Activated T-cell treated with anti-CD3 and anti-CD28 coated beads for 48 hours (primary cell): ENCODE measurements at regions not wholly inside any gene's neighbourhood (a gene's known extent, or its start where the extent isn't known, plus 50 kb on each side); places are given as distances from the start of the nearest gene placed in this dataset.
A peak's percentile ranks its signal among the peaks of the same experiment; 100 is the strongest.

Experiments used
- DNase-seq: peaks from one replicate; pipeline ENCODE4 v3.0.0-alpha.2; 2020; ENCODE audit warnings: low read depth

GRCh38 chr14:73800970-73801515 is 50.6 kb upstream of the PTGR2 start:
- no peak for DNase-seq

- DNase-seq, result no peak
These were observed 53.9 kb upstream of the PTGR2 start for GRCh38 chr14:73797543-73798265.

DNA sequence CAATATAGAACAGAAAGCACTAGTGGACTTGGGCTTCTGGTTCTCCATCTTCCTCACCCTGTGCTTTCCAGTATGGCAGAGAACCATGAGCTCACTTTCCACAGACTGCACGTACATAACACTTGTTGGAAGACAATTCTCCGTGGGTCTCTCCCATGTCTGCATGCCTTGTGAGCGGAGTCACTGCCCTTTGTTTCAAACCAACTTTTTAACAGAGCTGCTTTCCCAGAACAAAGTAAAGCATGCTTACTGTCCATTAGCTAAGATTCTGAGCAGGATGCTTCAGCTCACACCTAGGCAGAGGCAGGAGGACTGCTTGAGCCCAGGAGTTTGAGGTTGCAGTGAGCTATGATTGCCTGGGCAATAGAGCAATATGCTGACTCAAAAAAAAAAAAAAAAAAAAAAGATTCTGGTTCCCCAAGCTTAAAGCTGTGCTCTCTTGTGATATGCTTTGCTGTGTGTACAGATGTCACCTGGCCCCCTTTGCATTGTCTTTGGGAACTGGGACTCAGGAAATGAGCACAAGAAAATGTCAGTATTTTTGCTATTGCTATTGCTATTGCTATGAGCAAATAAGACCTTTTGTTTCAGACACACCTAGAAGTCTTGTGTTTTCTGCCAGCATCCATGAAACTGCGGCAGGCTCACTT is 54.6 kb upstream of the PTGR2 start:
- no peak for DNase-seq

- no peak for DNase-seq
These were observed 55.2 kb upstream of the PTGR2 start for GRCh38 chr14:73796415-73796814.

GRCh38 chr14:73795974-73796373 is 55.7 kb upstream of the PTGR2 start:
- DNase-seq, result no peak

DNA sequence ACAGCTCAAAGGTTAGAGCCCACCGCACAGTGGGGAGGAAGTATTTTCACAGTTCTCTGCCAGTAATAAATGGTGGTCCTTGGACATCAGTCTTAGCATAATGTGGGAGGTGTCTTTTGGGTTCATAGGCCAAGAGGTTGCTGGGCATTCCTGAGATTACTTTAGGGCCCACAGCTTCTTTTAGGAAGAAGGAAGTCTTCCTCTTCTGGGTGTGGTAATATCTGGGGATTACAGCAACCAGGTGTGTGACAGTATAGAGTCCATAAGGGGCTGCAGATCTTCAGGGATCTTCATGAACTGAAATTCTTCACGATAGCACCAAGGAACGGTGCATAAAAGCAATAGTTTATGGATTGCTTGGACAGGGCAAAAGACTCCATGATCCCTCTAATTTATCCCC is 56.2 kb upstream of the PTGR2 start:
- DNase-seq, result no peak

DNA sequence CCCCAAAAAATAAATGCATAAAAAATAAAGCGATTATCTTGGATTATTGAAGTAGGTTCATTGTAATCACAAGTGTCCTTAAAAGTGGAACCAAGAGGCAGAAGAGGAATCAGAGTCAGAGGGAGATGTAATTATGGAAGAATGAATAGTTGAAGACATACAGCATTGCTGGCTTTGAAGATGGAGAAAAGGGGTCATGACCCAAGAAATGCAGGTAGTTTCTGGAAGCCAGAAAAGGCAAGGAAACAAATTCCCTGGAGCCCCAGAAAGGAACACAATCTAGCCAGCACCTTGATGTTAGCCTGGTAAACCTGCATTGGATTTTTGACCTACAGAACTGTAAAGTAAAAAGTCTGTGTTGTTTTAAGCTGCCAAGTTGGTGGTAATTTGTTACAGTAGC is 57.5 kb upstream of the PTGR2 start:
- no peak for DNase-seq

DNA sequence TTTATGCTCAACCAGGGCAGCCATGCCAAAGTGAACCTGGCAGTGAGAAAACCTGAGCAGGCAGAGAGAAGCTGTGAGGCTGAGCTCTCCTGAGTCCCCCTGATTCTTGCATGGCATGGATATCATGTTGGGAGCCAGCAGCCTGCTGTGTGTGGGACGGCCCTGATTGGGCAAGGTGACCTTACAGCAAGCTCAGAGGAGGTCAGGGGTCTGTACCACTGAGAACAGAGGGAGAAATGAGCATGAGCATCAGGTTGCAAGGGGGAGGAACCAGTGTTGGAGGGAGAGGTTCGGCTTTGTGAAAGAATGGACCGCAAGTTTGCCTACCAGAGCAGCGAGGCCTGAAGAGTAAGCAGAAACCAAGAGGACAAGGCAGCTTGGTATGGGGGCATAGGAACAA is 59.1 kb upstream of the PTGR2 start:
- DNase-seq, result no peak

DNA sequence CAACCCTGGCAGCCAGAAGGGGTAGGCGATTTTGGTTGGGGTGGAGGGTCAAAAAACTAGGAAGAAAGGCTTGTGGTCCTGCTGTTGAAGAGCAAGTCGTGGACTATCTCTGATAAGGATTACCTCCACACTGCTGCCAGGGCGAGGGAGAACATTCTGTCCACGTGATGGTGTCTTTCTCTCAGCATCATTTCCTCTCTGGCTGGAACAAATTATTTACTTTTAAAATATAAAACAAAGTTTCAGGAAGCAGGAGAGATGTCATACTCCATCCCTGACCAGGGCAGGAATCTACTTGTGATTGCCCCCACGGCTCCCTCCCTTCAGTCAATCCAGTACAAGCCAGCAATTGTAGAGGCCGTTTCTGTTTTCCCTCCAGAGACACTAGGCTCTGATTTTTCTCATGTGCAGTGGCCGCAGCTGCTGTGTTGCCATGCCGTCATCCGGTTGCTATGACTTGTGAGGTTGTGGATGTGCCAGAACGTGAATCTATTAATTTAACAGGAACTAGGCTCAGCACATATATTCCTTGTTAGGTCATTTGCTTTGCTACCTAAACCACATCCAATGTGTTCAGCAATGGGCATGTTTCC is 61.5 kb upstream of the PTGR2 start:
- no peak for DNase-seq

- DNase-seq, result no peak
These were observed 62.7 kb upstream of the PTGR2 start for GRCh38 chr14:73788701-73789551.

GRCh38 chr14:73788317-73788598 is 63.4 kb upstream of the PTGR2 start:
- DNase-seq, result no peak

- peak; percentile 50 for DNase-seq
These were observed 63.9 kb upstream of the PTGR2 start for GRCh38 chr14:73787486-73788316.

- DNase-seq, result peak; percentile 53
These were observed 64.8 kb upstream of the PTGR2 start for GRCh38 chr14:73786636-73787485.

DNA sequence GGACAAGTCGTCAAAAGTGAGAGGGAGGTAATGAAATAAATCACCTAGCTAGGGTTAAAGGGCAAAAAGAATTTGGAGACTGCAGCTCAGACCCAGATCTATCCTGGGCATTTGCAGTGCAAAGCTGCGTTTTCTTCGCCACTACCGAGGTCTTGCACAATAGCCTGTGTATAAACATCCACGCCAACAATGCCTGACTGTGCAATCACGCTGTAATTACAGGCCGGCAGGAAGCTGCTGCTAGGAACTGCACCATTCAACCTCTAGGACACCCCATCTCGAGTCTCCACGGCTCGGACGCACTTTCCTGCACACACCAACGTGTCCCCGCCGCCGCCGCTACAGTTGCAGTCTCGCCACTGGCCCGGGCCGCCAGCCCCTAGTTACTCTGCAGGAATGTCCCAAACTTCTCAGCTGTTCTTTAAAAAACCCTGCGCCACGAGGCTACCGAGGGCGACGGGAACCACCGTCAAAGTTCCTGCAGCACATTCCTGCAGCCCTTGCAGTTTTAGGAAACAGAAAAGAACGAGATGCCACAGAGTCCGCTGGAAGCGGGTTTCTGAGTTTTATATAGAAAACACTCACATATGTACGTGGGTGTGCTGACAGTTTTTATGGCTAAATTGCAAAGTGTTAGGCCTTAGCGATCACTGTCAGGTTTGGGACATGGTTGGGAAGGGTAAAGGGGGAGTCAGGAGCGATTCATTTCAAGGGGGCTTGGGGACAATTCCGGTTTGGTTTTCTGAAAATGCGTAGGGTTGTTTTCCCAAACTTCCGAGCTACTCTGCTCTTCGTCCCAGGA is 65.6 kb upstream of the PTGR2 start:
- DNase-seq, result peak; percentile 58

DNA sequence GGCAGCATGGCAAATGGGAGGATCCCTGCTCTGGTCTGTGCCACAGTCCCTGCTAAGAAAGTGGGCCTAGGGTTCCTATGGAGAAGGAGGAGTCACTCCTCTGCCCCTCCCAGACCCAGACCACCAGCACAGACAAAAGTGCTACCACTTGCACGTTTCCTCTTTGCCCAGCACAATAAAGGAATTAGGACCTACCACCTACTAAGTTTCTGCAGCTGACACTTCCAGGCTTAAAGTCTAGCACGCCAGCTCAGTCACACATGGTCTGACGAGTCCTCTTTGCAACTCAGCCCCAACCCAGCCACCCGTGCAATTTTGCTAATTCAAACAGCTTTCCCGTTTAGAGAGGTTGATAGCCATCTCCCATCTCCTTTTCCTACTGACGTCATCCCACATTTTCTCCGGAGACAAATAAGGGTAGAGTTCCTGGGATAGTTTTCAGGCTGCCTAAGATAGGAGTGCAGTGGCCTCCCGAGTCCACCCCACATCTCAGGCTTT is 66.2 kb upstream of the PTGR2 start:
- DNase-seq, result no peak

DNA sequence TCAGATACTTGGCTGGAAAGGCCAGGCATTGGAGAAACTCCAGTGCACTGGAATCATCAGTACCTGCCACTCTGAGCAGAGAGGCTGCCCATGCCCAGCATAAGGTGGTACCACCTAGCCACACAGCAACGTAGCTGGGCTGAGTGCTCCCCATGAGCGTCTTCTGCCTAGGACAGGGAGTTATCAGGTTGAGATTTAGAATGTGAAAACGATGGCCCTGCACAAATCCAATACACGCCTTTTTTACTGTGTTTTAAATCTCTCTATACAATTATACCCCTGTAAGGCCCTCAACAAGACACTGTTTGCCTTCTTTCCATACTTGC is 66.7 kb upstream of the PTGR2 start:
- DNase-seq, result no peak

DNA sequence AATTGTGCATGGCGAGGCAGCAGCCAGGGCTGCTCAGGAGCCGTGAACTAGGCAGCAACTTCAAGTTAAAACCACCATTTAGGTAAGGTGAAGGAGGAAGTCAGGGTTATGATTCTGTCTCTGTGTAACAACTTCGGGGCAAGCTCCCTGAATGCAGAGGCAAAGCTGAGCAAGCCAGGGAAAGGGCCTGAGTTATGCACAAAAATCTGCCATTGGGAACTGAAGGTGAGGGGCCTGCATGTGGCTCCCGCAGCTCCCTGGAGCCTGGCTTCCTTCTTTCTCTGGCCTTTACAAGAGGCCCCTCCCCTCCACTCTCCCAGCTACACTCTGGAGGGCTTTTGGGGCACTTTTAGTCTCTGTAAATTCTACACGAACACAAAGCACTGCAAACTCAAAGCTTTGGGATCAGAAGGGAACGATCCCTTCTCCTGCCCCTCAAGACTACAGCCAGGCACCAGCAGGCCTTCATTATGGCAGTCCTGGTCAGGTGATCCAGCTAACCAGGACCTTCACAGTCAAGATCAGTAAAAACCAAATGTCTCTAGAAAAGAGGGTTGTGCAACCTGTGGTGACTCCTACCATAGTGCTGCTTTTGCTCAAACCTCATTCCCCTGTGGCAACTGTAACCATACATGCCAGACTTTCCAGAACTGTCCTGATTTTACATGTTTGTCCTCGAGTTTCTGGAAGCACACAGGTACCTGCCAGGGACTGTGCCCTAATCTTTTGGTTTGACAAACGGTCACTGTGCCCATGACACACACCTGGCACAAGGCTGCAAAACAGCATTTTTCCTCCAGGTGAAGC is 67.2 kb upstream of the PTGR2 start:
- DNase-seq, result no peak

DNA sequence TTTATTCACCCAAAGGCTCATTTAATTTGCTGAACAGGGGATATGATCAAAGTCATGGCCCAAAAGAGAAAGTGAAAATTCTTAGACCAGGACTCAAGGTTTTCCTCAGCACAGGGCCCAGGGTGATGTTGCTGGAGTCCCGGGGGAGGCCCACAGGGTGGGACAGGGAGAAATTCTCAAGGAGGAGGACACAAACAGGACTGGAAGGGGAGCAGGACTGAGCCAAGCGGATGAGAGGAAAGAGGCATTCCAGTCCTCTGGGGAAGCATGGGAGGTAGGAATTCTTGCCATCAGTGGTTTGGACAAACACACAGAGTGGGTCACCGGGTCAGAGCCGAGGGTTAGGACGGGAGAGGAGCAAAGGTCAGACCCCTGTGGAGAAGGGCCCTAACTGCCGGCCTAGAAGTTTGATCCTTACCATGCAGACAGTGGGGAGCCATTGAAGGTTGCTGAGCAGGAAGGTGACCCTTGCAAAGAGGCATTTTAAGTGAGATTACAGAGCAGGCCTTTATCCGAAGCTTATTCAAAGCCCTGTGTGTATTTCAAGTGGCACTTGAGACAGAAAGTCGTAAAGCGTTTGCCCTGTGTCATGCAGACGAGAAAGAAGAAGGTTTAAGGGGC is 68.4 kb upstream of the PTGR2 start:
- no peak for DNase-seq

- DNase-seq, result no peak
These were observed 68.4 kb upstream of the PNMA1 start for GRCh38 chr14:73782623-73783022.
